ENCODE measurements at regions not wholly inside any gene's neighbourhood (a gene's known extent, or its start where the extent isn't known, plus 50 kb on each side); places are given as distances from the start of the nearest gene placed in this dataset.

- no peak for TF ChIP-seq POLR2A (IDR thresholded peaks at IDR 0.05)
- TF ChIP-seq, protein P1, sequence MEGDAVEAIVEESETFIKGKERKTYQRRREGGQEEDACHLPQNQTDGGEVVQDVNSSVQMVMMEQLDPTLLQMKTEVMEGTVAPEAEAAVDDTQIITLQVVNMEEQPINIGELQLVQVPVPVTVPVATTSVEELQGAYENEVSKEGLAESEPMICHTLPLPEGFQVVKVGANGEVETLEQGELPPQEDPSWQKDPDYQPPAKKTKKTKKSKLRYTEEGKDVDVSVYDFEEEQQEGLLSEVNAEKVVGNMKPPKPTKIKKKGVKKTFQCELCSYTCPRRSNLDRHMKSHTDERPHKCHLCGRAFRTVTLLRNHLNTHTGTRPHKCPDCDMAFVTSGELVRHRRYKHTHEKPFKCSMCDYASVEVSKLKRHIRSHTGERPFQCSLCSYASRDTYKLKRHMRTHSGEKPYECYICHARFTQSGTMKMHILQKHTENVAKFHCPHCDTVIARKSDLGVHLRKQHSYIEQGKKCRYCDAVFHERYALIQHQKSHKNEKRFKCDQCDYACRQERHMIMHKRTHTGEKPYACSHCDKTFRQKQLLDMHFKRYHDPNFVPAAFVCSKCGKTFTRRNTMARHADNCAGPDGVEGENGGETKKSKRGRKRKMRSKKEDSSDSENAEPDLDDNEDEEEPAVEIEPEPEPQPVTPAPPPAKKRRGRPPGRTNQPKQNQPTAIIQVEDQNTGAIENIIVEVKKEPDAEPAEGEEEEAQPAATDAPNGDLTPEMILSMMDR (IDR thresholded peaks at IDR 0.05) = no peak
These were observed 488.1 kb upstream of the ARX start for GRCh38 chrX:25503826-25504225.

All from right lobe of liver (tissue), 4 donors.